Medulla oblongata (tissue), 1 donor: ENCODE measurements at regions not wholly inside any gene's neighbourhood (a gene's known extent, or its start where the extent isn't known, plus 50 kb on each side); places are given as distances from the start of the nearest gene placed in this dataset.
"Not testable (repeated sequence)": the region's sequence is repeated elsewhere in the genome, so short reads cannot be mapped to it uniquely, and the experiment has no call there.

Experiments used
- DNase-seq: peaks from one replicate; pipeline ENCODE4 v3.0.0-alpha.2; 2015; ENCODE audit errors: extremely low spot score

GRCh38 chr14:62505045-62505444 is 540.2 kb downstream of the KCNH5 start:
- DNase-seq = no peak

- not testable (repeated sequence) for DNase-seq
Observed at GRCh38 chr14:62521309-62521708, 523.9 kb downstream of the KCNH5 start.

- DNase-seq = no peak
Observed at GRCh38 chr14:62528296-62528695, 517.0 kb downstream of the KCNH5 start.

- no peak for DNase-seq
Observed at GRCh38 chr14:62532181-62532580, 513.1 kb downstream of the KCNH5 start.

- no peak for DNase-seq
Observed at GRCh38 chr14:62546862-62547474, 498.3 kb downstream of the KCNH5 start.

GRCh38 chr14:62557416-62557815 is 487.8 kb downstream of the KCNH5 start:
- no peak for DNase-seq

- DNase-seq = no peak
Observed at GRCh38 chr14:62558451-62558850, 486.8 kb downstream of the KCNH5 start.

GRCh38 chr14:62585247-62585646 is 460.0 kb downstream of the KCNH5 start:
- DNase-seq = no peak

- DNase-seq = no peak
Observed at GRCh38 chr14:62592877-62593276, 452.4 kb downstream of the KCNH5 start.

GRCh38 chr14:62597143-62597542 is 448.1 kb downstream of the KCNH5 start:
- DNase-seq = no peak

GRCh38 chr14:62599616-62600385 is 445.5 kb downstream of the KCNH5 start:
- no peak for DNase-seq

GRCh38 chr14:62602712-62603111 is 442.5 kb downstream of the KCNH5 start:
- no peak for DNase-seq

GRCh38 chr14:62604524-62604923 is 440.7 kb downstream of the KCNH5 start:
- no peak for DNase-seq

- DNase-seq = no peak
Observed at GRCh38 chr14:62614122-62614521, 431.1 kb downstream of the KCNH5 start.

GRCh38 chr14:62616668-62617067 is 428.6 kb downstream of the KCNH5 start:
- DNase-seq = no peak

GRCh38 chr14:62626416-62626815 is 418.8 kb downstream of the KCNH5 start:
- no peak for DNase-seq

GRCh38 chr14:62629176-62629725 is 416.0 kb downstream of the KCNH5 start:
- no peak for DNase-seq

- DNase-seq = no peak
Observed at GRCh38 chr14:62631176-62631575, 414.1 kb downstream of the KCNH5 start.

- no peak for DNase-seq
Observed at GRCh38 chr14:62632771-62633170, 412.5 kb downstream of the KCNH5 start.

- DNase-seq = no peak
Observed at GRCh38 chr14:62645649-62646048, 399.6 kb downstream of the KCNH5 start.
